ENCODE measurements at regions not wholly inside any gene's neighbourhood (a gene's known extent, or its start where the extent isn't known, plus 50 kb on each side); places are given as distances from the start of the nearest gene placed in this dataset.
A peak's percentile ranks its signal among the peaks of the same experiment; 100 is the strongest.
"Not testable (repeated sequence)": the region's sequence is repeated elsewhere in the genome, so short reads cannot be mapped to it uniquely, and the experiment has no call there.

DNA sequence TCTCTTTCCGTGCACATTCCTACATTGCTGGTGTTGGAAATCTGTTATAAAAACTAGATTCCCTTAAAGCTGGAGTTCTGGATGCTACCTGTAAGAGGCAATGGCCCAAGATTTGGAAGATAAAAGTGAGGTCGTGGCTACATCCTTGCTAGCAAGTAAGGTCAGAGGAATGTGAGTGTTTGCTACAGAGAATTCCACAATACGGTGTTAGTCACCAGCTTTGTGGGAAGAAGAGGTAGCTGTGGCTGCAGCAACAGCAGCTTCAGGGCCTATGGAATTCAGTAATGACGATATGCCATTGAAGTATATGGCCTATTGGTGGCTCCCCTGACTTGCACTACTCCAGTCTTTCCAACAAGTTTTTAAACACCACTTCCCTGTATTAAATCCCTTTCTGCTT, 227.7 kb upstream of the TMEM260 start:
- no peak for DNase-seq (ENCODE audit: low read depth)

DNA sequence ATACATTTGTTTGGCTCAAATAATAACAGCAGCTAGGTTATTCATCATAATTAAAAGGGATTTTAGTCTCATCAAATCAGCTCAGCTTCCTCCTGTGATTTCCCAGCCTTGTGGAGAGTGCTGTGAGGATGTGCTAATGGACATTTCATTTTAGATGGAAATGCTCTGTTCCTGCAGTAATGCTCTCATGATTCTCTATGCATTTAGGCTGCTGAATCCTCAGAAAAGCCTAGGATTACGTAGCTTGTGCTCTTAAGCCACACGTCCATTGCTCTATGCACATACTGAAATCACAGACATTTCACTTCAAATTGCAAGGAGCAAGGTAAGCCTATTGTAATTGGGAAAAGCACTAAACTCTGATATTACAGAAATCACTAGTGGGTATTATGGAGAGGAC, 226.6 kb upstream of the TMEM260 start:
- DNase-seq (ENCODE audit: low read depth), result no peak

DNA sequence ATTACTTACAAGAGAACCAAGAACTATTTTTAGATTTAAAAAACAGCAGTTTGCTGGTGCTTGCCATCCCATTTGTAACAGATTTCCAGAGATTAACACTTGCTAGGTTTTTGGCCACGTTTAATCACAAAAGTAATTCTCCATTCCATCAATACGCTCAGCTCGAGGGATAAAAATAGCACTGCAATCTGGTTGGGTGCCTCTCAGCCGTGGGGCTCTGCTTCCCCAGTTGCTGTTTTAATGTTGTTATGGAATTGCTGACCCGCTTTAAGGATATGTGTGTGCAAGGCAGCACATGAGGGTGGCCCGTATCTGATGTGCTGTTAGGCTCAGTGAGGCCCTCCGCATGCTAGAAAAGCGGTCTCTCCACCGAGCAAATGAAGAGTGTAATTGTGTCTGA, 222.2 kb upstream of the TMEM260 start:
- DNase-seq (ENCODE audit: low read depth), result no peak

GRCh38 chr14:56358275-56358674, 221.3 kb upstream of the TMEM260 start:
- DNase-seq (ENCODE audit: low read depth), result no peak

- peak; percentile 68 for DNase-seq (ENCODE audit: low read depth)
These were observed 220.6 kb upstream of the TMEM260 start for GRCh38 chr14:56358851-56359614.

DNA sequence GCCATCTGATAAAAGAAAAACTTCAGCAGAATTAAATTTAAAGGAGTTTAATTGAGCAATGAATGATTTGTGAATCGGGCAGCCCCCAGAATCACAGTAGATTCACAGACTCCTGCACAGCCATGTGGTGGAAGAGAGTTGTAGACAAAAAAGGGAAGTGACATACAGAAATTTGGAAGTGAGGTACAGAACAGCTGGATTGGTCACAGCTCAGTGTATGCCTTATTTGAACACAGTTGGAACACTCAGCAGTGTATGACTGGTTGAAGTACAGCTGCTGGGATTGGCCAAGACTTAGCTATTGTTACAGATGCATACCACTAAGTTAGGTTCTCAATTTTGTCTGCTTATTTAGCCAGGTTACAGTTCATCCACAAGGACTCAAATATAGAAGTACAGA, 213.9 kb upstream of the TMEM260 start:
- DNase-seq (ENCODE audit: low read depth), result not testable (repeated sequence)

GRCh38 chr14:56367416-56367815, 212.2 kb upstream of the TMEM260 start:
- no peak for DNase-seq (ENCODE audit: low read depth)

DNA sequence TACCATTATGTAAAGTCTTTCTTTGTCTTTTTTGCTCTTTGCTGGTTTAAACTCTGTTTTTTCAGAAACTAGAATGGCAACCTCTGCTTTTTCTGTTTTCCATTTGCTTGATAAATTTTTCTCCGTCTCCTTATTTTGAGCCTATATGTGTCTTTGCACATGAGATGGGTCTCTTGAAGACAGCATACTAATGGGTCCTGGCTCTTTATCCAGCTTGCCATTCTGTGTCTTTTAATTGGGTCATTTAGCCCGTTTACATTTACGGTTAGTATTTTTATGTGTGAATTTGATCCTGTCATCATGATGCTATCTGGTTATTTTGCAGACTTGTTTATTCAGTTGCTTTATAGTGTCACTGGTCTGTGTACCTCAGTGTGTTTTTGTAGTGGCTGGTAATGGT, 207.9 kb upstream of the TMEM260 start:
- DNase-seq (ENCODE audit: low read depth), result no peak

DNA sequence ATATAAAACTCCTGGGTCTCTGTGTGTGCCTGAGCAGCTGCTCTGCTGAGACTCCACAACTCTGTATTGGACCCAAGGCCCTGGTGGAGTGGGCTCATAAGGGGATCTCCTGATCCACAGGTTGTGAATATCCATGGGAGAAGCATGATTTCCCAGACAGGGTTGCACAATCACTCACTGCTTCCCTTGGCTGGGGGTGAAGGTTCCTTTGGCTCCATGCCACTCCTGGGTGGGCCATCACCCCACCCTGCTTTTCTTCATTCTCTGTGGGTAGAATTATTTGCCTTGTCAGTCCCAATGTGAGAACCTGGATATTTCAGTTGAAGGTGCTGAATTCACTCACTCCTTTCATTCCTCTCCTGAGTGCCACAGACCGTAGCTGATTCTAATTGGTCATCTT, 205.2 kb upstream of the TMEM260 start:
- DNase-seq (ENCODE audit: low read depth), result no peak

DNA sequence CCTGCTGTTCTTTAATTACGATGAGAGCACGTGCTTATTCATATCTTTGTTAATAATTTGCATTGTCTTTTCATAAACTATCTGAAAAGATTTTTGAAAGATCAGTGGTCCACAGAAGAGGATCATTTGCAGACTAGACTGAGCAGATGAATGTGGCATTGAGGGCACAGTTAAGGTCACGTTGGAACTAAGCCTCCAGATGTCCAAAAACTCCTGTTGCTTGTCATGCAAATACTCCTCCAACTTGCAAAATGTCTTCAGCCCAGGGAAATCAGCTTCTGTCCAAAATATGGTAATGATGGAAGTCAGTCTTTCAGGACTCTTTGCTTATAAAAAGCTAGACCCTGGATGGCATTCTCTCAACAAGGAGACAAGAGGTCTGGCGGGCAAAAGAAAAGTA, 201.6 kb upstream of the TMEM260 start:
- no peak for DNase-seq (ENCODE audit: low read depth)

- no peak for DNase-seq (ENCODE audit: low read depth)
These were observed 201.1 kb upstream of the TMEM260 start for GRCh38 chr14:56378475-56378877.

DNA sequence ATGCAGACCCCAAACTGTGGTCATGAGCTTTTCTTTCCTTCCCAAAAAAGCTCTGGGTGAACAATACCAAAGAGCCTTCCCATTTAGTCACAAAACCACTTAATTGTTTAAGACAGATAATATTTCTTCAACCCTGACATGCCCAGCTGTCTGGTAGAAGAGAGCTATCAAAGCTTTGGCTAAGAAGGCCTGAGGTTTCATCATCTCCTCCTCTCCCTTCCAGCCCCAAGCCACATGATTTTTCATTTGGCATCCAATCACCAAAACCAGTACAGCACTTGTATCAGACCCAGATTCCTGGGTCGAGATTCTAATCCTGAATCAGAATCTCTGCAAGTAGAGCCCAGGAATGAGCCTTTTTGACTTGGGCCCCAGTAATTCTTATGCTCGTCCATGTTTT, 199.6 kb upstream of the TMEM260 start:
- DNase-seq (ENCODE audit: low read depth), result no peak

GRCh38 chr14:56386024-56386423, 193.6 kb upstream of the TMEM260 start:
- DNase-seq (ENCODE audit: low read depth), result no peak

DNA sequence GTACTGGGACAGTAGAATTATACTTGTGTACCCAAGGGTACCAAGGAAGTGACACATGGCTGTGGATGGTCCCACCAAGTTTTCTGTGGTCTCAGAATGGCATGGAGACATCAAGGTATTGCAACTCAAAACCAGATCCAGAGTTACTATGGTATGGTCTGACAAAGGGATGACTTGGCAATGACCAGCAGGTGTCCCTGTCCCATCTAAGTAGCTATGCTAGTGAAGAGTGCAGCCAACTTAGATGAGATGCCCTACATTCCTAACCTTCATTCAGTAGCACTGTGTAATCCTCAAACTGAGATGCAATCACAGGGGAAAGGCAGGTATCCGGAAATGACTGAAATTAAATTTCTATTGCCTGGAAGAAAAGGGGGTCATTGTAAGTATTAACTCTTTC, 188.7 kb upstream of the TMEM260 start:
- no peak for DNase-seq (ENCODE audit: low read depth)

- DNase-seq (ENCODE audit: low read depth), result no peak
These were observed 184.6 kb upstream of the TMEM260 start for GRCh38 chr14:56394826-56395530.

- no peak for DNase-seq (ENCODE audit: low read depth)
These were observed 179.3 kb upstream of the TMEM260 start for GRCh38 chr14:56400109-56400825.

DNA sequence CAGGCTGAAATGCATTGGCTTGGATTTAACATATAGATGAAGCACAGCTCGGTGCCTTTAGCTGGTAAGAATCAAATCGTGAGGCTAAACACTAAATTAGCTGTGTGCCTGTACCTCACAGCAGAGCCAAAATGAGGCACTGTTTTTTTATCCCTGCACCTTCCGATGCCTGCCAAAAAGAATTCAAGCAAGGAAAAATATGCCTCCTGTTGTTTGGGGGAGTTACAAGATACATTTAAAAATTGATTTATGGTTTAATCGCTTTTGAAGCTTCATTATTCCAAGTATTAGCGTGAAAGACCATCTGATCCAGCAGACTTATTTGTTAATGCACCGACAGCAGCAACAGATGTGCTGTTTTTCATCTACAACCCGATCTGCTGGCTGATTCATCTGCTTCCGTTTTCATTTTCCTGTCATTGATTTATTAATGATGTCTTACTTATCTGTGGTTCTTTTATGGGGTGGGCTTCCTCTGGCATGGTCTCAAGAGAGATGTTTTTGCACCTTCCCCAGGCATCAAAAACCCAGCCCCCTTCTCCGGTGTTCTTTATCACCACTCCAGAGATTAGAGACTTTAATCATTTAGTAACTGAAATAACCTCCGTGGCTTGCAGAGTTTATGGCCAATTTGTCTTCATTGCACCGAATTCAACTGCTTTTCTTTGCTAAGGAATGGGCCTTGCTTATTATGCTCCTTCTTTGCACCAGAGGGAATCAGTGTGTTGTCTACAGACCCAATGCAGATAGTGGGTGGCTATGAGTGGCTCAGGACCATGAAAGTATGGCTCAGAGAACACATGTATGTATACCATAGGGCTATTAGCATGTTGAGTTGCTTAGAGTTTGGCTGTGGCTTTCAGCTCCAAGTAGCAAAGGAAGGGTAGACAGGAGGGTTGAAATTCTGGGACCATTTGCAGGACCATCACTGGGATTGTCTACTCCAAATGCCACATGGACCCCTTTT, 166.8 kb upstream of the TMEM260 start:
- DNase-seq (ENCODE audit: low read depth), result peak; percentile 58

- peak; percentile 14 for DNase-seq (ENCODE audit: low read depth)
These were observed 165.9 kb upstream of the TMEM260 start for GRCh38 chr14:56413721-56414120.

GRCh38 chr14:56414236-56414635, 165.4 kb upstream of the TMEM260 start:
- DNase-seq (ENCODE audit: low read depth), result no peak

DNA sequence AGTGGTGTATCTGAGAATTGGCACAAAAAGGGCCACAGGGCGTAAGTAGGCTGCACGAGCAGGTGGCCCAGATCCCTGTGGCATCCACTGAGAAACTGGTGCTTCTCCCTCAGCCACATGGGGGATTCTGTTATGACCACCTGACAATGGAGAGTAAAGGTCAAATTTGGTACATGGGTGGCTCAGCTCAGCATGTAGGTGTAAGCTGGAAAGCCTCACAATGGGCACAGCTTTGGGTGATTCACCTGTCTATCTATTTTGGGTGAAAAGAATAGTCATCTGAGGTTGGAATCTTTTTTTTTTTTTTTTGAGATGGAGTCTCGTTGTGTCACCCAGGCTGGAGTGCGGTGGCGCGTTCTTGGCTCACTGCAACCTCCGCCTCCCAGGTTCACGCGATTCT, 163.4 kb upstream of the TMEM260 start:
- no peak for DNase-seq (ENCODE audit: low read depth)

GRCh38 chr14:56417173-56417572, 162.4 kb upstream of the TMEM260 start:
- DNase-seq (ENCODE audit: low read depth), result no peak

DNA sequence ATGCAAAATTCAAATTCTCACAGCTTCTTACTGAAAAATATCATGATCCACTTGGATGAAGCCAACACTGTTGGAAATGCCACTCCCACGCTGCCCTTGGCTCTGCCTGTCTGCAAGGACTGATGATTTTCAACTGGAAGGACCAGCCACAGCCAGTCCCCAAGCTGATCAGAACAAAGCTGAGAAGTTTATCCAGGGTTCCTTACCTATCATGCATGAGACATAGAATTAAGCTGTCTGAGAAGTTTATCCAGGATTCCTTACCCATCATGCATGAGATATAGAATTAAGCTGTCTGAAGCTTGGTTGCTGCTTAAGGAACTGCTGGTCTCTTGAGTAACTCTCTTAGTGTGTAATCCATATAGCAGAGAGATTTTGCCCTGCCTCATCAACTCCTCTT, 159.8 kb upstream of the TMEM260 start:
- no peak for DNase-seq (ENCODE audit: low read depth)

All from CMK (cell line).